Progenitor cell of endocrine pancreas (in vitro differentiated cells): ENCODE measurements at regions not wholly inside any gene's neighbourhood (a gene's known extent, or its start where the extent isn't known, plus 50 kb on each side); places are given as distances from the start of the nearest gene placed in this dataset.

Source experiments
- DNase-seq: peaks from one replicate; pipeline ENCODE4 v3.0.0; 2021; ENCODE audit warnings: low spot score; ENCODE audit not compliant: unreplicated experiment
- H3K27ac Mint-ChIP-seq: 2 replicates; pipeline ENCODE4 v1.8.0; 2021; ENCODE audit warnings: mild to moderate bottlenecking, moderate library complexity, mixed read lengths
- H3K27me3 Mint-ChIP-seq: 2 replicates; pipeline ENCODE4 v1.8.0; 2021; ENCODE audit warnings: mixed read lengths
- H3K36me3 Mint-ChIP-seq: 2 replicates; pipeline ENCODE4 v1.8.0; 2022; ENCODE audit warnings: mixed read lengths; ENCODE audit not compliant: insufficient read depth
- H3K4me1 Mint-ChIP-seq: 2 replicates; pipeline ENCODE4 v1.8.0; 2021; ENCODE audit warnings: low read depth, mixed read lengths
- H3K4me3 Mint-ChIP-seq: 2 replicates; pipeline ENCODE4 v1.8.0; 2021; ENCODE audit warnings: low read depth, mild to moderate bottlenecking, moderate library complexity, mixed read lengths
- H3K9me3 Mint-ChIP-seq: 2 replicates; pipeline ENCODE4 v1.8.0; 2021; ENCODE audit warnings: low read depth, mixed read lengths
- CTCF ChIP-seq: fragments of 200-600 bp; sonication (generic); IDR thresholded peaks from one replicate; pipeline ENCODE4 v1.5.0; 2021; ENCODE audit warnings: antibody characterized with exemption, mild to moderate bottlenecking; ENCODE audit not compliant: unreplicated experiment

- Mint-ChIP-seq H3K4me1 (no peaks in the 10 kb centered on the region), H3K27me3 (no peaks in the 10 kb centered on the region), H3K9me3 (no peaks in the 10 kb centered on the region), H3K36me3 (no peaks in the 10 kb centered on the region), H3K27ac (no peak overlapping the region), H3K4me3 (no peak overlapping the region)
- TF ChIP-seq CTCF: no peak
- no peak for DNase-seq
These were observed 1475.7 kb downstream of the REEP3 start for GRCh38 chr10:64996886-64997285.

GRCh38 chr10:65010845-65011244, 1489.6 kb downstream of the REEP3 start:
- Mint-ChIP-seq H3K36me3 (no peaks in the 10 kb centered on the region), H3K27ac (no peak overlapping the region), H3K4me3 (no peak overlapping the region), H3K9me3 (peaks cover 6% of the 10 kb centered on the region), H3K27me3 (no peaks in the 10 kb centered on the region), H3K4me1 (peaks cover 3% of the 10 kb centered on the region)
- no peak for TF ChIP-seq CTCF
- no peak for DNase-seq

GRCh38 chr10:65017523-65017922, 1496.3 kb downstream of the REEP3 start:
- no peak overlapping the region for H3K27ac Mint-ChIP-seq
- no peak for TF ChIP-seq CTCF
- H3K9me3 Mint-ChIP-seq: peaks cover 10% of the 10 kb centered on the region
- H3K4me1 Mint-ChIP-seq: peaks cover 3% of the 10 kb centered on the region
- no peak overlapping the region for H3K4me3 Mint-ChIP-seq
- no peak for DNase-seq
- H3K27me3 Mint-ChIP-seq: no peaks in the 10 kb centered on the region
- H3K36me3 Mint-ChIP-seq: no peaks in the 10 kb centered on the region

- no peaks in the 10 kb centered on the region for H3K4me1 Mint-ChIP-seq
- no peak for DNase-seq
- peaks cover 10% of the 10 kb centered on the region for H3K9me3 Mint-ChIP-seq
- no peak for TF ChIP-seq CTCF
- no peaks in the 10 kb centered on the region for H3K36me3 Mint-ChIP-seq
- no peak overlapping the region for H3K27ac Mint-ChIP-seq
- H3K27me3 Mint-ChIP-seq: no peaks in the 10 kb centered on the region
- no peak overlapping the region for H3K4me3 Mint-ChIP-seq
These were observed 1503.7 kb downstream of the REEP3 start for GRCh38 chr10:65024886-65025285.

GRCh38 chr10:65030263-65030662, 1509.1 kb downstream of the REEP3 start:
- Mint-ChIP-seq H3K4me3 (no peak overlapping the region), H3K27ac (no peak overlapping the region), H3K36me3 (no peaks in the 10 kb centered on the region), H3K27me3 (no peaks in the 10 kb centered on the region), H3K9me3 (peaks cover 10% of the 10 kb centered on the region), H3K4me1 (peaks cover 11% of the 10 kb centered on the region)
- no peak for TF ChIP-seq CTCF
- no peak for DNase-seq
